VCaP (cell line): ENCODE measurements at regions not wholly inside any gene's neighbourhood (a gene's known extent, or its start where the extent isn't known, plus 50 kb on each side); places are given as distances from the start of the nearest gene placed in this dataset.
A peak's percentile ranks its signal among the peaks of the same experiment; 100 is the strongest.
"Not testable (repeated sequence)": the region's sequence is repeated elsewhere in the genome, so short reads cannot be mapped to it uniquely, and the experiment has no call there.

Experiments used
- H3K27ac ChIP-seq: fragments of 450-650 bp; 2 replicates; pipeline ENCODE4 v1.5.1; 2017
- CTCF ChIP-seq: fragments of 450-650 bp; conservative IDR thresholded peaks from 2 replicates; pipeline ENCODE4 v1.5.1; 2017; ENCODE audit warnings: mild to moderate bottlenecking, moderate library complexity

- TF ChIP-seq CTCF, result no peak
- H3K27ac ChIP-seq, result no peak overlapping the region
Measured at GRCh38 chr3:78090382-78090781, 1050.5 kb downstream of the ROBO2 start.

GRCh38 chr3:78091478-78092119 lies 1051.7 kb downstream of the ROBO2 start:
- no peak for TF ChIP-seq CTCF
- H3K27ac ChIP-seq, result no peak overlapping the region

GRCh38 chr3:78092574-78092973 lies 1052.7 kb downstream of the ROBO2 start:
- H3K27ac ChIP-seq, result not testable (repeated sequence)

- no peak overlapping the region for H3K27ac ChIP-seq
- TF ChIP-seq CTCF, result no peak
Measured at GRCh38 chr3:78096488-78097255, 1056.8 kb downstream of the ROBO2 start.

GRCh38 chr3:78098367-78098766 lies 1058.5 kb downstream of the ROBO2 start:
- H3K27ac ChIP-seq, result no peak overlapping the region
- TF ChIP-seq CTCF, result no peak

- TF ChIP-seq CTCF, result no peak
Measured at GRCh38 chr3:78101384-78101783, 1061.5 kb downstream of the ROBO2 start.

GRCh38 chr3:78108269-78108961 lies 1068.5 kb downstream of the ROBO2 start:
- H3K27ac ChIP-seq, result not testable (repeated sequence)

More at GRCh38 chr3:78101384-78101783, 1061.5 kb downstream of the ROBO2 start:
- no peak overlapping the region for H3K27ac ChIP-seq

- TF ChIP-seq CTCF, result no peak
- H3K27ac ChIP-seq, result peak overlapping the region; percentile 61
Measured at GRCh38 chr3:78112291-78113010, 1072.6 kb downstream of the ROBO2 start.
